ENCODE measurements at regions not wholly inside any gene's neighbourhood (a gene's known extent, or its start where the extent isn't known, plus 50 kb on each side); places are given as distances from the start of the nearest gene placed in this dataset.

DNA sequence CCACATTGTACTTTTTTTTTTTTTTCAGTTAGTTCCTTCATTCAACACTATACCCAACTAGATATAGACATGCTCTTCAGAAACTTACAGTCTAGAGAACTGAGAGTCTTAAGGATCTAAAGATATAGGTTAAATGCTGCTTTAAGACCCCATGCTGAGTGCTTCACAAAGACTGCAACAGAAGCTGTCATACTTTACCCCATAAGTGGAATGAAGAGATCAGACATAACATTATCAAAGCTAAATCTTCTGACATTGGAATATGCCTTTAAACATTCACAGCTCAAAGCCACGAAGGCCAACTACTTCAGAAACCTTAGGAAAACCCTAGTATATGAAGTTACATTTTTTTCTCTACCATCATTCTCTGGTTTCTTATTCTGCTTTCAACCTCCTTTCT, 666.4 kb downstream of the KCNT2 start:
- TF ChIP-seq GATA2 (IDR thresholded peaks at IDR 0.05; ENCODE audit: low read depth, low read length) (no peak), GATA3 (IDR thresholded peaks at IDR 0.05; ENCODE audit: low read depth, low read length) (no peak)

GRCh38 chr1:195941314-195941713, 666.9 kb downstream of the KCNT2 start:
- TF ChIP-seq GATA2 (IDR thresholded peaks at IDR 0.05; ENCODE audit: low read depth, low read length) (no peak), GATA3 (IDR thresholded peaks at IDR 0.05; ENCODE audit: low read depth, low read length) (no peak)

GRCh38 chr1:195939844-195940243, 668.4 kb downstream of the KCNT2 start:
- TF ChIP-seq GATA3 (IDR thresholded peaks at IDR 0.05; ENCODE audit: low read depth, low read length) = no peak
- TF ChIP-seq GATA2 (IDR thresholded peaks at IDR 0.05; ENCODE audit: low read depth, low read length) = no peak

GRCh38 chr1:195934817-195935553, 673.3 kb downstream of the KCNT2 start:
- peak; percentile 93 for TF ChIP-seq GATA3 (IDR thresholded peaks at IDR 0.05; ENCODE audit: low read depth, low read length)
- TF ChIP-seq GATA2 (IDR thresholded peaks at IDR 0.05; ENCODE audit: low read depth, low read length) = peak; percentile 86

DNA sequence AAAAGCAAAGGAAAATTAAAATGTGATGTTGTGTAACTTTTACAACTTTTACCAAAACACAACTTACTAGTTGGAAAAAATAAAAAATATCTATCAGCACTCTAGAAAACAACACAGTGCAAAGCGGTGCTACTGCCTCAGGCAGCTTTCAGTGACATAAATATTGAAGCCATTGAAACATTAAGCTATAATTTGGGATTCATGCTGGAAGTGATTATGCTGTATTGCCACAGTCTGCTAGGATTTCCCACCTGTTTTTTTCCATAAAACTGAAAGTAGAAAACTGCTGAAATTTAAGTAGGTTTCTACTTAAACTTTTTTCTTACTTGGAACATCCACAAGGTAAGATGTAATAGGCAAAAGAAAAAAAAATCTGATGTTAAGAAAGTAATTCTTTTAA, 674.4 kb downstream of the KCNT2 start:
- no peak for TF ChIP-seq GATA3 (IDR thresholded peaks at IDR 0.05; ENCODE audit: low read depth, low read length)
- TF ChIP-seq GATA2 (IDR thresholded peaks at IDR 0.05; ENCODE audit: low read depth, low read length) = no peak

DNA sequence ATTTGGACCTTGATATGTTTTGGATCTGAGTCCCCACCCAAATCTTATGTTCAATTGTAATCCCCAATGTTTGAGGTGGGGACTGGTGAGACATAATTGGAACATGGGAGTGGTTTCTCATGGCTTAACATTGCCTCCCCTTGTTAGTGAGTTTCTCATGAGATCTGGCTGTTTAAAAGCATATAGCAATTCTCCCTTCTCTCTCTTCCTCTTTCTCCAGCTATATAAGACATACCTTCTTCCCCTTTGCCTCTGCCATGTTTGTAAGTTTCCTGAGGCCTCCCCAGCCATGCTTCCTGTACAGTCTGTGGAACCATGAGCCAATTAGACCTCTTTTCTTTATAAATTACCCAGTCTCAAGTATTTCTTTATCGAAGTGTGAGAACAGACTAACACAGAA, 692.4 kb downstream of the KCNT2 start:
- TF ChIP-seq GATA3 (IDR thresholded peaks at IDR 0.05; ENCODE audit: low read depth, low read length) (no peak), GATA2 (IDR thresholded peaks at IDR 0.05; ENCODE audit: low read depth, low read length) (no peak)

GRCh38 chr1:195909061-195909460, 699.2 kb downstream of the KCNT2 start:
- TF ChIP-seq GATA3 (IDR thresholded peaks at IDR 0.05; ENCODE audit: low read depth, low read length) (no peak), GATA2 (IDR thresholded peaks at IDR 0.05; ENCODE audit: low read depth, low read length) (no peak)

DNA sequence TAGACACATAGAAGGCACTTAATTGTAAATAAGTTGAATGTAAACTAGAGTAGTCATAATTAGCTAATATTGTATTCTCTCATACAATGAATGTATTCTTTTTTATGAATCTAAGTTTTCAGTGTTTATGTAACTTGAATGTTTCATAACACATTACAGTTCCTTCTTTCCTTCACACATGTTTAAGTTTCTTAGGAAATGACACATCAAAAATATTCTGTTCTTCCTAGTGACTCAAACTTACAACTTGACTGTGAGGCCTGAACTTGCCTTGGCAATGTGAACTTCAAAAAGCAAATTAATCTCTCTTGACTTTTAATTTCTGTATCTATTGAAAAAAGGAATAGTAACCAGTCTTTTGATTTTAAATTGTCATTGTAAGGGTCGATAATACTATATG, 700.1 kb downstream of the KCNT2 start:
- TF ChIP-seq GATA3 (IDR thresholded peaks at IDR 0.05; ENCODE audit: low read depth, low read length) (no peak), GATA2 (IDR thresholded peaks at IDR 0.05; ENCODE audit: low read depth, low read length) (no peak)

DNA sequence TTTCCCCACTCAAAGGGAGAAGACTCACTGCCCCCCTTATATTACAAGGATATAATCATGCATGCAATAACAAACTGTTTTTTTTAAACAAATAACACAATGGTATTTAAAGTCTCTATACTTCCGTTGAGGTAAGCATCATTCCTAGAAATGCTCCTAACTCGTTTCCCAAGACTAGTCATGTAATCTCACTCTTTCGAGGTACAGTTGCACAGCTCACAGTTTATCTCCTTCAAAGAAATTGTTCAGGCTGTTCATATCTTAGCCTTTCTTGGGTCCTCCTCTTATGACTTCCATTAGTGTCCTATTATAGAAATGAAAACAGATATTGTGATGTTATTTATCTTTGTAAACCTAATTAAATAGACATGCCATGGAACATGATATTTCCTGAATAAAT, 705.0 kb downstream of the KCNT2 start:
- TF ChIP-seq GATA2 (IDR thresholded peaks at IDR 0.05; ENCODE audit: low read depth, low read length) (no peak), GATA3 (IDR thresholded peaks at IDR 0.05; ENCODE audit: low read depth, low read length) (no peak)

DNA sequence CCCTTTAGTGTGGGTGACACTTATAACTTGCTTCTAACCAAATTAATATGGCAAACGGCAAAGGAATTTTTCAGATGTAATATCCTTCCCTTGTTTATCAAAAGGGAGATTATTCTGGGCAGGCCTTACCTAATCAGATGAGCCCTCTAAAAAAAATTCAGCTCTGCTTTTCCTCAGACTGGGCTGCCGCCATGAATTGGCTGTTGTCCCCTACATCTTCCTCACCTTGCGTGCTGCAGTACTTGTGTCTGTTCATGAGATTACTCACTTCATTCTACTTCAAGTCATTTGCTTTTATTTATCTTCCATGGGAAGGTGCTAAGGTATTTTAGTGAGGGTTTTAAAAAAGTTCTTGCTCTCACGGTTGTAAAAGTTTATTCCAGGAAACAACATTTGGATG, 705.5 kb downstream of the KCNT2 start:
- TF ChIP-seq GATA2 (IDR thresholded peaks at IDR 0.05; ENCODE audit: low read depth, low read length) = no peak
- TF ChIP-seq GATA3 (IDR thresholded peaks at IDR 0.05; ENCODE audit: low read depth, low read length) = no peak

GRCh38 chr1:195899762-195900352, 708.4 kb downstream of the KCNT2 start:
- TF ChIP-seq GATA2 (IDR thresholded peaks at IDR 0.05; ENCODE audit: low read depth, low read length) (no peak), GATA3 (IDR thresholded peaks at IDR 0.05; ENCODE audit: low read depth, low read length) (no peak)

- no peak for TF ChIP-seq GATA2 (IDR thresholded peaks at IDR 0.05; ENCODE audit: low read depth, low read length)
- TF ChIP-seq GATA3 (IDR thresholded peaks at IDR 0.05; ENCODE audit: low read depth, low read length) = no peak
Observed at GRCh38 chr1:195898924-195899323, 709.3 kb downstream of the KCNT2 start.

- no peak for TF ChIP-seq GATA3 (IDR thresholded peaks at IDR 0.05; ENCODE audit: low read depth, low read length)
- TF ChIP-seq GATA2 (IDR thresholded peaks at IDR 0.05; ENCODE audit: low read depth, low read length) = no peak
Observed at GRCh38 chr1:195898373-195898772, 709.9 kb downstream of the KCNT2 start.

DNA sequence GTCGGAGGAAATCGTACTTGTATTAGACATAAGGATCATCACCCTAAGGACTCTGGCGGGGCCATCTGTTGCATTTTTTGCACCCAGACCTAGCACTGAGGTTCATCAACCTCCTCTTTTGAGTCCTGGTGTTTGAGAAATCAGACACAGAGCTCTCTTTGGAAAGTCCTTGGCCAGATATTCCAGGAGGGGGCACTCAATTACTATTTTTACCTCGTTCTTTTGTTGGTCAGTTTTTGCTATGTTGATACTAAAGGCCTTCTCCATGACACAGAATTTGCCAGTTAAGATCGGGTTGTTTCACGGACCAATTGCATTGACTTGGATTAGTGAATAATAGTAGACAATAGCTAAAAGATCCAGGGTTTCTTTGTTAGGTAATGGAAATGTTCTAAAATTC, 711.2 kb downstream of the KCNT2 start:
- no peak for TF ChIP-seq GATA3 (IDR thresholded peaks at IDR 0.05; ENCODE audit: low read depth, low read length)
- no peak for TF ChIP-seq GATA2 (IDR thresholded peaks at IDR 0.05; ENCODE audit: low read depth, low read length)

GRCh38 chr1:195894411-195894810, 713.8 kb downstream of the KCNT2 start:
- TF ChIP-seq GATA2 (IDR thresholded peaks at IDR 0.05; ENCODE audit: low read depth, low read length) (no peak), GATA3 (IDR thresholded peaks at IDR 0.05; ENCODE audit: low read depth, low read length) (no peak)
